Esophagus muscularis mucosa (tissue), 3 donors: ENCODE measurements at regions not wholly inside any gene's neighbourhood (a gene's known extent, or its start where the extent isn't known, plus 50 kb on each side); places are given as distances from the start of the nearest gene placed in this dataset.

Experiments used
- POLR2A ChIP-seq: fragments of 450-650 bp; IDR thresholded peaks from one replicate; pipeline ENCODE4 v1.6.1; 2017; ENCODE audit warnings: antibody characterized with exemption, moderate library complexity, mild to moderate bottlenecking, low read depth
- POLR2AphosphoS5 ChIP-seq, 2 donors: sonication (generic); formaldehyde crosslinking; IDR thresholded peaks; one replicate each; pipeline ENCODE4 v1.6.1; 2017; ENCODE audit warnings: antibody characterized with exemption in 2 of 2
- TF ChIP-seq, protein P1 (sequence below), 3 experiments: fragments of 200-600 bp in 2 of 3; fragments of 450-650 bp in 1 of 3; sonication (generic) in 2 of 3; IDR thresholded peaks; one replicate each; pipeline ENCODE4 v1.5.1; 2017 to 2019; ENCODE audit warnings: antibody characterized with exemption in 3 of 3, mild to moderate bottlenecking in 2 of 3, moderate library complexity in 1 of 3

DNA sequence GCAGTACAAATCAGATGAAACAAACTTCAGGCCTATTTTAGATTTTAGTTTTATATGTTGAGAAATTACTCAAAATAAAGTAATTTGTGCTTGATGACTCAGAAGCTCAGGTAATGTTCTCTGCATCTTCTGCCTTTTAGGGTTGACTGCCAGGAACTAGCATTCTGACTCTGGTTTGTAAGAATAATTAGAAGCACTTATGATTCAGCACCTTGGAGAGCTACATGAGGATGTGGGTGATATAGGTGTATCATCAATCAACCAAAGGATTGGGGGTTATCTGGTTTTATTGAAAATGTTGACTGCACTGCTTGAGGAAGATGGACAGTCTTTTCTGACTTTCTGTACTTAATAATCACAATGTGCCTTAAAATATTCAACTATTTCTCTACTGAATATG is 118.7 kb upstream of the SGCD start:
- TF ChIP-seq, protein P1, sequence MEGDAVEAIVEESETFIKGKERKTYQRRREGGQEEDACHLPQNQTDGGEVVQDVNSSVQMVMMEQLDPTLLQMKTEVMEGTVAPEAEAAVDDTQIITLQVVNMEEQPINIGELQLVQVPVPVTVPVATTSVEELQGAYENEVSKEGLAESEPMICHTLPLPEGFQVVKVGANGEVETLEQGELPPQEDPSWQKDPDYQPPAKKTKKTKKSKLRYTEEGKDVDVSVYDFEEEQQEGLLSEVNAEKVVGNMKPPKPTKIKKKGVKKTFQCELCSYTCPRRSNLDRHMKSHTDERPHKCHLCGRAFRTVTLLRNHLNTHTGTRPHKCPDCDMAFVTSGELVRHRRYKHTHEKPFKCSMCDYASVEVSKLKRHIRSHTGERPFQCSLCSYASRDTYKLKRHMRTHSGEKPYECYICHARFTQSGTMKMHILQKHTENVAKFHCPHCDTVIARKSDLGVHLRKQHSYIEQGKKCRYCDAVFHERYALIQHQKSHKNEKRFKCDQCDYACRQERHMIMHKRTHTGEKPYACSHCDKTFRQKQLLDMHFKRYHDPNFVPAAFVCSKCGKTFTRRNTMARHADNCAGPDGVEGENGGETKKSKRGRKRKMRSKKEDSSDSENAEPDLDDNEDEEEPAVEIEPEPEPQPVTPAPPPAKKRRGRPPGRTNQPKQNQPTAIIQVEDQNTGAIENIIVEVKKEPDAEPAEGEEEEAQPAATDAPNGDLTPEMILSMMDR (IDR thresholded peaks at IDR 0.05) = no peak
- TF ChIP-seq POLR2A = no peak
- TF ChIP-seq POLR2AphosphoS5 (IDR thresholded peaks at IDR 0.05) = no peak
